HEK293T (cell line): ENCODE measurements at regions not wholly inside any gene's neighbourhood (a gene's known extent, or its start where the extent isn't known, plus 50 kb on each side); places are given as distances from the start of the nearest gene placed in this dataset.
"Not testable (repeated sequence)": the region's sequence is repeated elsewhere in the genome, so short reads cannot be mapped to it uniquely, and the experiment has no call there.

Experiments used
- CTCF ChIA-PET: fragments of 350-600 bp; formaldehyde crosslinking; extraction: SDS; loops from one replicate; lab custom pipeline; 2021; ENCODE audit warnings: antibody characterized with exemption, inconsistent platforms; lab: Yijun Ruan, JAX
- POLR2A ChIA-PET: fragments of 350-600 bp; formaldehyde crosslinking; extraction: SDS; loops from one replicate; lab custom pipeline; 2020; ENCODE audit warnings: antibody characterized with exemption, inconsistent platforms; lab: Yijun Ruan, JAX
- DNase-seq: peaks from one replicate; pipeline ENCODE4 v3.0.0; 2012; ENCODE audit warnings: mixed read lengths; ENCODE audit errors: extremely low spot score
- ARNT ChIP-seq: fragments of 450-650 bp; IDR thresholded peaks from 2 replicates; pipeline ENCODE4 v1.6.1; 2017; ENCODE audit warnings: mild to moderate bottlenecking
- BHLHE40 ChIP-seq: fragments of 450-650 bp; IDR thresholded peaks from 2 replicates; pipeline ENCODE4 v1.6.1; 2016; ENCODE audit warnings: mild to moderate bottlenecking, moderate library complexity, borderline replicate concordance
- CTBP1 ChIP-seq: fragments of 450-650 bp; IDR thresholded peaks from 2 replicates; pipeline ENCODE4 v1.6.1; 2016; ENCODE audit warnings: borderline replicate concordance
- ELF4 ChIP-seq: fragments of 450-650 bp; IDR thresholded peaks from 2 replicates; pipeline ENCODE4 v1.6.1; 2017; ENCODE audit warnings: antibody characterized with exemption
- FOXA1 ChIP-seq: fragments of 450-650 bp; IDR thresholded peaks from 2 replicates; pipeline ENCODE4 v1.6.1; 2016; ENCODE audit warnings: mild to moderate bottlenecking
- FOXK2 ChIP-seq: fragments of 450-650 bp; IDR thresholded peaks from 2 replicates; pipeline ENCODE4 v1.6.1; 2016; ENCODE audit warnings: mild to moderate bottlenecking
- FOXM1 ChIP-seq: fragments of 450-650 bp; IDR thresholded peaks from 2 replicates; pipeline ENCODE4 v1.6.1; 2017; ENCODE audit warnings: mild to moderate bottlenecking, borderline replicate concordance
- HDGF ChIP-seq: fragments of 450-650 bp; IDR thresholded peaks from 2 replicates; pipeline ENCODE4 v1.6.1; 2017; ENCODE audit warnings: antibody characterized with exemption, borderline replicate concordance
- L3MBTL2 ChIP-seq: fragments of 450-650 bp; conservative IDR thresholded peaks from 2 replicates; pipeline ENCODE4 v1.6.1; 2016; ENCODE audit warnings: mild to moderate bottlenecking
- LEF1 ChIP-seq: fragments of 450-650 bp; IDR thresholded peaks from 2 replicates; pipeline ENCODE4 v1.6.1; 2017; ENCODE audit warnings: mild to moderate bottlenecking, borderline replicate concordance
- NFRKB ChIP-seq: fragments of 450-650 bp; IDR thresholded peaks from 2 replicates; pipeline ENCODE4 v1.6.1; 2016; ENCODE audit warnings: mild to moderate bottlenecking, moderate library complexity
- PKNOX1 ChIP-seq: fragments of 450-650 bp; IDR thresholded peaks from 2 replicates; pipeline ENCODE4 v1.6.1; 2016
- SP1 ChIP-seq: fragments of 450-650 bp; IDR thresholded peaks from 2 replicates; pipeline ENCODE4 v1.6.1; 2017
- SUZ12 ChIP-seq: fragments of 450-650 bp; IDR thresholded peaks from 2 replicates; pipeline ENCODE4 v1.6.1; 2016; ENCODE audit warnings: mild to moderate bottlenecking
- TARDBP ChIP-seq: fragments of 450-650 bp; IDR thresholded peaks from 2 replicates; pipeline ENCODE4 v1.6.1; 2016
- ZNF384 ChIP-seq: fragments of 450-650 bp; IDR thresholded peaks from 2 replicates; pipeline ENCODE4 v1.6.1; 2016

- CTCF ChIA-PET, result no interaction called here
- DNase-seq, result no peak
- POLR2A ChIA-PET, result no interaction called here
These were observed 148.2 kb upstream of the CITED2 start for GRCh38 chr6:139522511-139523220.

GRCh38 chr6:139521338-139521737, 146.9 kb upstream of the CITED2 start:
- ChIA-PET CTCF (no interaction called here), POLR2A (interaction anchor here (0.8 kb wide), 1 partner anchor 10 kb away, joined by 3 read pairs; no protein-coding TSS in a partner anchor)
- no peak for TF ChIP-seq L3MBTL2
- no peak for TF ChIP-seq ZNF384
- DNase-seq, result no peak

More at GRCh38 chr6:139522511-139523220, 148.2 kb upstream of the CITED2 start:
- TF ChIP-seq ELF4, result no peak
- no peak for TF ChIP-seq FOXA1
- TF ChIP-seq NFRKB, result no peak
- TF ChIP-seq ZNF384, result no peak
- no peak for TF ChIP-seq FOXK2
- TF ChIP-seq TARDBP, result no peak
- TF ChIP-seq BHLHE40, result no peak
- TF ChIP-seq LEF1, result no peak
- TF ChIP-seq L3MBTL2, result no peak
- no peak for TF ChIP-seq FOXM1
- no peak for TF ChIP-seq CTBP1

GRCh38 chr6:139520321-139520768, 145.9 kb upstream of the CITED2 start:
- ChIA-PET CTCF (no interaction called here), POLR2A (no interaction called here)
- no peak for DNase-seq
- TF ChIP-seq L3MBTL2 (no peak), NFRKB (no peak), FOXM1 (no peak), ARNT (no peak), FOXA1 (no peak), ZNF384 (no peak), ELF4 (no peak), TARDBP (no peak), HDGF (no peak), SP1 (no peak), BHLHE40 (no peak), PKNOX1 (no peak), FOXK2 (no peak), LEF1 (no peak), CTBP1 (no peak), SUZ12 (no peak)

- ChIA-PET CTCF (no interaction called here), POLR2A (no interaction called here)
- no peak for TF ChIP-seq SUZ12
- TF ChIP-seq BHLHE40, result no peak
- TF ChIP-seq L3MBTL2, result no peak
- TF ChIP-seq FOXM1, result no peak
- TF ChIP-seq ELF4, result no peak
- TF ChIP-seq PKNOX1, result no peak
- TF ChIP-seq NFRKB, result no peak
- no peak for TF ChIP-seq ZNF384
- no peak for TF ChIP-seq CTBP1
- no peak for TF ChIP-seq FOXA1
- no peak for TF ChIP-seq HDGF
- TF ChIP-seq FOXK2, result no peak
- TF ChIP-seq TARDBP, result no peak
- no peak for TF ChIP-seq ARNT
- no peak for TF ChIP-seq SP1
- no peak for TF ChIP-seq LEF1
- DNase-seq, result no peak
These were observed 145.2 kb upstream of the CITED2 start for GRCh38 chr6:139519571-139520031.

- ChIA-PET POLR2A (no interaction called here), CTCF (no interaction called here)
- TF ChIP-seq ARNT, result no peak
- no peak for TF ChIP-seq FOXA1
- no peak for TF ChIP-seq TARDBP
- TF ChIP-seq PKNOX1, result no peak
- TF ChIP-seq FOXM1, result no peak
- no peak for TF ChIP-seq NFRKB
- no peak for TF ChIP-seq L3MBTL2
- TF ChIP-seq ZNF384, result no peak
- TF ChIP-seq SUZ12, result no peak
- no peak for TF ChIP-seq CTBP1
- TF ChIP-seq BHLHE40, result no peak
- TF ChIP-seq LEF1, result no peak
- no peak for TF ChIP-seq FOXK2
- no peak for TF ChIP-seq SP1
- TF ChIP-seq ELF4, result no peak
- no peak for TF ChIP-seq HDGF
- DNase-seq, result no peak
These were observed 144.6 kb upstream of the CITED2 start for GRCh38 chr6:139519097-139519496.

GRCh38 chr6:139518556-139519091, 144.2 kb upstream of the CITED2 start:
- CTCF ChIA-PET, result no interaction called here
- POLR2A ChIA-PET, result no interaction called here
- DNase-seq, result no peak
- no peak for TF ChIP-seq FOXK2
- TF ChIP-seq LEF1, result no peak
- TF ChIP-seq L3MBTL2, result no peak
- TF ChIP-seq SUZ12, result no peak
- no peak for TF ChIP-seq PKNOX1
- TF ChIP-seq ARNT, result no peak
- no peak for TF ChIP-seq FOXA1
- no peak for TF ChIP-seq ZNF384
- no peak for TF ChIP-seq NFRKB
- TF ChIP-seq SP1, result no peak
- TF ChIP-seq TARDBP, result no peak
- no peak for TF ChIP-seq FOXM1
- no peak for TF ChIP-seq BHLHE40
- no peak for TF ChIP-seq CTBP1
- no peak for TF ChIP-seq ELF4

GRCh38 chr6:139517998-139518555, 143.6 kb upstream of the CITED2 start:
- DNase-seq, POLR2A ChIA-PET, CTCF ChIA-PET: not testable (repeated sequence)
